Amniotic stem cell (primary cell): ENCODE measurements at regions not wholly inside any gene's neighbourhood (a gene's known extent, or its start where the extent isn't known, plus 50 kb on each side); places are given as distances from the start of the nearest gene placed in this dataset.
"Not testable (repeated sequence)": the region's sequence is repeated elsewhere in the genome, so short reads cannot be mapped to it uniquely, and the experiment has no call there.

Source experiments
- DNase-seq: peaks from one replicate; lab custom pipeline; 2025; lab: John Stamatoyannopoulos, UW

DNA sequence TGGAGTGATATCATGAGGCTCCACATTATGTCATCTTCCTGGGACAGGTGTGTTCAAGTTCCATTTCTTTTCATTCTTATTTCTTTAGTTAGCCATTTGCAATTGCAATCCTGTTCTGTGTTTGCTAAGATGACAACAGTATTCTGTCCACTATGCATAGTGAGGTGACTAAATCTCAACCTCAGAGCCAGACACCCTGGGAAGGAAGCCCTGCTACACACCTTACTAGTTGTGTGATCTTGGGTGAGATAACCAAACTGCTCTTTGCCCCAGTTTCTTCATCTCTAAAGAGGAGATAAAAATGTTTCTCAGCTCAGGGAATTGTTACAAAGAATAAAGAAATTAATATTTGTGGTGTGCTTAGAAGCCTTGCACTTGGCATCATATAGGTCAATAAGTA lies 215.1 kb upstream of the RPS23 start:
- DNase-seq, result no peak

GRCh38 chr5:82491397-82491796 lies 213.2 kb upstream of the RPS23 start:
- no peak for DNase-seq

- DNase-seq, result no peak
These were observed 211.5 kb upstream of the RPS23 start for GRCh38 chr5:82489683-82490082.

- no peak for DNase-seq
These were observed 209.0 kb upstream of the RPS23 start for GRCh38 chr5:82487131-82487530.

- DNase-seq, result no peak
These were observed 202.2 kb upstream of the RPS23 start for GRCh38 chr5:82480331-82480730.

DNA sequence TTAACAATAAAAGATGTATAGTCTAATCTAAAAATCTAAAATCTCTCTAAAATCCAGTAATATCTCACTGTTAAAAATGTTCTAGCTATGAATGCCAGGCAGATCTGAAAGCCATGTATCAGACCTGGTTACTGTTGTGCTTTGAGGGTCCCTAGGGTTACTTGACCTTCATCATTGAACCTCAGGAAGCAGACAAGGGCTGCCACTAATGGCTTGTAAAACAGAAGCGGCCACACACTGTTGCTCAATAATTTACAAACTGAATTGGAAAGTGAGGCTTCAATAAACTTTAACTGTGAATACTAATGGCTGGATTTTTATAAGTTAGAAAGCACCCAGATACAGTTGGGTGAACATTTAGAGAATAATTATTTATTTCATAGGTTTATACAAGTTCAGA lies 198.0 kb upstream of the RPS23 start:
- DNase-seq, result no peak

DNA sequence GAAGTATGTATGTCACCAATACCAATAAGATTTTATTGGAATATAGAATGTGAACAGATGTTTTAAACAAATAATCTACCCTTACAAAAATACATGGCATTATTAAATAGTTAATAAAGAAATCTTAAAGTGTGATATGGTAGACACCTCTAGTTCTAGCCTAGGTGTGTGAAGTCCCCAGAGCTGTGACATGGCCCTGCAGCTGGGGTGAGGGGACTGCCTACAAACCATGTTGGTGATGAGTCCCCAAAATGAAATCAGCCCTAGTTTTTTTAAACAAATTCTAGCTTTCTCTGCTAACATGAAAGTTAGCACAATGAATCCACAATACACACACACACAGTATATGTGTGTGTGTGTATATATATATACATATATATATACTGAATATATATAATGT lies 195.1 kb upstream of the RPS23 start:
- no peak for DNase-seq

GRCh38 chr5:82470185-82470994 lies 192.2 kb upstream of the RPS23 start:
- DNase-seq, result no peak

DNA sequence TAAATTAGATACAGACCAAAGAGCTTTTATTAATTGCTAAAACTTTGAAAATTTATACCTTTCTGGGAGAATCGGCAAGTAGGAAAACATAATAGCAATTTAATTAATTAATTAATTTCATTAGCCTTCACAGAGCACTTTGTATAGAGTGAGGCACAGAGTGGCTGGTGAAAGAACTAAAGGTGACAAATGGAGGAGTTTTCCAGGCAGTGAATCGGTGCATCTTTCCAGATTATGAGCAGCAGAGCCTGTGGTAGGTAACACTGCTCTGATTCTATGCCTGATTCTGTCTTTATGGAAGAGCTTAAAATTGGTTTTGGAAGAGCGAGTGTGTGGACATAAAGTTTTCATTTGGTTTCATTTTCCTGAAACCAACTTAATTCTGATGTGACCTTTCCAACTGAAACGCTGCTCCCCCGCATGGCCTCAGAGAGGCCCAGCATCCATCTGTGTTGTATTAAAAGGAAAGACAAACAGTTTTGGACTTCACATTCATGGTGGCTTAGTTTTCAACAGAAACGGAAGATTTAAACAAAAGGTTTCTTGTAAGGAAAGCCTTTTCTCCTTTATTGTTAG lies 188.9 kb upstream of the RPS23 start:
- no peak for DNase-seq

GRCh38 chr5:82465235-82465634 lies 187.1 kb upstream of the RPS23 start:
- DNase-seq, result no peak

DNA sequence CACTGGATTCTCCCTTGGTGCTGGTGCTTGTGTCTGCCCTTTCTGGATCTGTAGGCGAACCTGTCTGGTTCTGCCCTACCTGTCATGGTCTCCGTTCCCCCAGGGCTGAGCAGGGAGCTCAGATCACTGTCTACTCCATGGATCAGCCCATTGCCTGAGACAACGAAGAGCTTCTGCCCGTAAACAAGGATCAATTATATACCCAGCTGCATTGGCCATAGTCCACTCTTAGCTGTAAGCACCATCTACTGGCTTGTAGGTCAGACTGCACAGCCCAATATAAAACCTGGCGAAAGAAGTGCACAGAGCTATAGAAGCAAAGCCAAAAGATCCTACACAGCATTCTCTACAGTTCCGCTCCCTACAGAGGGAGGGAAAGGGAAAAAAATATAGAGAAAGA lies 181.5 kb upstream of the RPS23 start:
- no peak for DNase-seq

DNA sequence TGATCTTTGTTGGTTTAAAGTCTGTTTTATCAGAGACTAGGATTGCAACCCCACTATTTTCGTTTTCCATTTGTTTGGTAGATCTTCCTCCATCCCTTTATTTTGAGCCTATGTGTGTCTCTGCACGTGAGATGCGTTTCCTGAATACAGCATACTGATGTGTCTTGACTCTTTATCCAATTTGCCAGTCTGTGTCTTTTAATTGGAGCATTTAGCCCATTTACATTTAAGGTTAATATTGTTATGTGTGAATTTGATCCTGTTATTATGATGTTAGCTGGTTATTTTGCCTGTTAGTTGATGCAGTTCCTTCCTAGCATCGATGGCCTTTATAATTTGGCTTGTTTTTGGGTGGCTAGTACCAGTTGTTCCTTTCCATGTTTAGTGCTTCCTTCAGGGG lies 177.2 kb upstream of the RPS23 start:
- DNase-seq, result not testable (repeated sequence)

GRCh38 chr5:82448374-82448773 lies 170.2 kb upstream of the RPS23 start:
- DNase-seq, result no peak

- DNase-seq, result no peak
These were observed 169.8 kb upstream of the RPS23 start for GRCh38 chr5:82447913-82448312.

DNA sequence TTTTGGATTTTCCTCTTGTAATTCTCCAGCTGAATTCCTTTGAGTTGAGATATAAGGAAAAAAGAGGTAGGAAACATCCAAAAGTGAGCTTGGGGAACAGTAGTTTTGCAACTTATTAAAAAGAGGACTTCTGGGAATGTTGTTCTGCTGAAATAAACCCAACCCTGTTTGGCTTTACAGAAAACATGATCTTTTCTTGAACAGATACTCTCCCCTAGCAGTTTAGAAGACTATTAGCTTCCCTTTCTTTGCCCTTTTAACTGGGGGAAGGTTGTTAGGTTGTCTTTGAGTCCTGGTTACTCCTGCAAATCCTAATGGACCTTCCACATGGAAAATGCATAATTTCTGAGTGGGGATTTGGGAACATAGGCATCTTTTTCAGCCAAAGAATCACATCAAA lies 168.7 kb upstream of the RPS23 start:
- no peak for DNase-seq

- no peak for DNase-seq
These were observed 167.7 kb upstream of the RPS23 start for GRCh38 chr5:82445726-82446335.

GRCh38 chr5:82439750-82440445 lies 161.7 kb upstream of the RPS23 start:
- DNase-seq, result no peak

GRCh38 chr5:82437565-82437964 lies 159.4 kb upstream of the RPS23 start:
- not testable (repeated sequence) for DNase-seq

DNA sequence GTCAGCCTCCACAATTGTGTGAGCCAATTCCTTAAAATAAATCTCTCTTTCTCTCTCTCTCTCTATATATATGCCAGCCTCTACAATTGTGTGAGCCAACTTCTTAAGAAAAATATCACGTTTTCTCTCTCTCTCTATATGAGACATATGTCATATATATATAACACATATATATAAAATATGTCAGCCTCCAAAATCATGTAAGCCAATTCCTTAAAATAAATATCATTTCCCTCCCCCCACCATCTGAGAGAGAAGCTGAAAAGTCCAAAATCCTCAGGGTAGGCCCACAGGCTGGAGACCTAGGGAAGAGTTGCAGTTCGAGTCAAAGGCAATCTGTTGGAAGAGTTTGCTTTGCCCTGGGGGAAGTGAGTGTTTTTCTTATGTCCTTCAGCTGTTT lies 158.1 kb upstream of the RPS23 start:
- DNase-seq, result no peak

DNA sequence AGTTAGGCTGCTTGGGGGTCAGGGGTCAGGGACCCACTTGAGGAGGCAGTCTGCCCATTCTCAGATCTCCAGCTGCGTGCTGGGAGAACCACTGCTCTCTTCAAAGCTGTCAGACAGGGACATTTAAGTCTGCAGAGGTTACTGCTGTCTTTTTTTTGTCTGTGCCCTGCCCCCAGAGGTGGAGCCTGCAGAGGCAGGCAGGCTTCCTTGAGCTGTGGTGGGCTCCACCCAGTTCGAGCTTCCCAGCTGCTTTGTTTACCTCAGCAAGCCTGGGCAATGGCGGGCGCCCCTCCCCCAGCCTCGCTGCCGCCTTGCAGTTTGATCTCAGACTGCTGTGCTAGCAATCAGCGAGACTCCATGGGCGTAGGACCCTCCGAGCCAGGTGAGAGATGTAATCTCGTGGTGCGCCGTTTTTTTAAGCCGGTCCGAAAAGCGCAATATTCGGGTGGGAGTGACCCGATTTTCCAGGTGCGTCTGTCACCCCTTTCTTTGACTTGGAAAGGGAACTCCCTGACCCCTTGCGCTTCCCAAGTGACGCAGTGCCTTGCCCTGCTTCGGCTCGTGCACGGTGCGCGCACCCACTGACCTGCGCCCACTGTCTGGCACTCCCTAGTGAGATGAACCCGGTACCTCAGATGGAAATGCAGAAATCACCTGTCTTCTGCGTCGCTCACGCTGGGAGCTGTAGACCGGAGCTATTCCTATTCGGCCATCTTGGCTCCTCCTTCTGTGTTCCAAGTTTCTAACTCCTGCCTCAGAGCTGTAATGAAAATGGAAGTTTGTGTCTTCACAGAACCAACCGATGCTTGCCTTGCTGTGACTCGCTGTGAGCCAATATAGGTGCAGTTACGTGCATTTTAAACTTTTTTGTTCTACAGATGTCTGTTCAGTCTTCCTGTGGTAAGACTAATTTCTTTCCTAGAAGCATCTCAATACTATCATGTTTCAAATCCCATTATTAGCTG lies 156.8 kb upstream of the RPS23 start:
- not testable (repeated sequence) for DNase-seq

DNA sequence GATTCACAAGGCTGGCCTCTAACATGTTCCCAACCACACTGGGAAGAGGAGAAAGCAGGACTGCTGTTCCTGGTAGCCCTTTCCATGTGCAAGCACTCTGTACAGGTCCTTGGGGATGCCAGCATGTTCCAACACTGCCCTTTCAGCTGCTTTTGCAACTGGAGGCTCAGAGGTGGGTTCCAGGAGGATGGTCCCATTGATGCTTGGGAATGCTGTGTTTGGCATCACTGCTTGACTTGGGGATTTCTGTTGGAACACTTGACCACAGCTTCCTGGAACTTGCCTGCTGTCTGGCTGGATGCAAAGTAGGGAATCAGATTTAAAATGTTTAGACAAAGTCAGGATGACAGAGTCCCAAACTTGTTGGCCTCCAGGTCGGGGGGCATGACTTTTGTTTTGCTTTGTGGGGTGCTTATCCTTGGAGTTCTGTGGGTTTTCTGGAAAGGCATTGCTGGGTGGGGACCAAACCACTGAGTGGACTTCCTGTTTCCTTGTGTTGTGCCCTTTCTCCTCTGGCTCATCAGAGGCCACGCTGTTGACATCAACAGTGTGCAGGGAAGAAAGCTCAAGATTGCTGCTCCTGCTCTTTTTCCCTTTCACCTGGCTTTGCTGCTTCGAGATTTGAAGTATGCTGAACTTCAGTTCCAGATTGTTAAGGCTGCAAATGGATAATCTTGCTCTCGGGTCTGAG lies 148.5 kb upstream of the RPS23 start:
- DNase-seq, result no peak
